Stimulated activated CD4-positive, alpha-beta T cell treated with anti-CD3 and anti-CD28 coated beads, Interleukin-1b, Interleukin-23, amount 100 ng/mL, for 4 hours (primary cell): ENCODE measurements at regions not wholly inside any gene's neighbourhood (a gene's known extent, or its start where the extent isn't known, plus 50 kb on each side); places are given as distances from the start of the nearest gene placed in this dataset.
"Not testable (repeated sequence)": the region's sequence is repeated elsewhere in the genome, so short reads cannot be mapped to it uniquely, and the experiment has no call there.

Experiments
- DNase-seq, 2 donors: peaks; one replicate each; pipeline ENCODE4 v3.0.0-alpha.2; 2020; ENCODE audit warnings: low read depth in 2 of 2

GRCh38 chr11:94235772-94236171, 68.6 kb upstream of the IZUMO1R start:
- not testable (repeated sequence) for DNase-seq

- not testable (repeated sequence) for DNase-seq
These were observed 68.0 kb upstream of the IZUMO1R start for GRCh38 chr11:94236416-94236815.

- peak in 1 of 2 donors; percentile 9 for DNase-seq
These were observed 66.8 kb upstream of the IZUMO1R start for GRCh38 chr11:94237447-94238153.

GRCh38 chr11:94238154-94238735, 66.1 kb upstream of the IZUMO1R start:
- peak in 1 of 2 donors; percentile 4 for DNase-seq

- DNase-seq: not testable (repeated sequence)
These were observed 65.6 kb upstream of the IZUMO1R start for GRCh38 chr11:94238774-94239173.

GRCh38 chr11:94241896-94242295, 62.5 kb upstream of the IZUMO1R start:
- no peak for DNase-seq

GRCh38 chr11:94243571-94244515, 60.5 kb upstream of the IZUMO1R start:
- DNase-seq: no peak

- DNase-seq: no peak
These were observed 59.3 kb upstream of the IZUMO1R start for GRCh38 chr11:94245121-94245520.

- not testable (repeated sequence) for DNase-seq
These were observed 56.1 kb upstream of the IZUMO1R start for GRCh38 chr11:94248301-94248700.

- DNase-seq: no peak
These were observed 50.2 kb upstream of the IZUMO1R start for GRCh38 chr11:94254214-94254613.
